ENCODE measurements at regions not wholly inside any gene's neighbourhood (a gene's known extent, or its start where the extent isn't known, plus 50 kb on each side); places are given as distances from the start of the nearest gene placed in this dataset.

- no peaks in the 10 kb centered on the region for H3K79me2 ChIP-seq (ENCODE audit: insufficient read depth, low read length)
- H3K36me3 ChIP-seq (replicated peaks in 1 of 2; ENCODE audit: control insufficient read depth in 1 of 2, insufficient read depth in 2 of 2, low read length in 2 of 2), result no peaks in the 10 kb centered on the region
- peaks cover 3 to 22% of the 10 kb centered on the region in 2 experiments for H3K27me3 ChIP-seq (ENCODE audit: control insufficient read depth in 1 of 2, insufficient read depth in 2 of 2, low read length in 2 of 2)
- H3K27ac ChIP-seq (ENCODE audit: extremely low read length, insufficient read depth, low read length), result no peak overlapping the region
- H3K9me3 ChIP-seq (ENCODE audit: low read length), result no peaks in the 10 kb centered on the region
- ATAC-seq (no peak), DNase-seq (ENCODE audit: low spot score) (no peak), FAIRE-seq (no peak)
- H3K4me3 ChIP-seq (replicated peaks in 1 of 3; ENCODE audit: insufficient read depth in 1 of 3, low read depth in 2 of 3, low read length in 3 of 3), result no peak overlapping the region
- no peaks in the 10 kb centered on the region for H4K20me1 ChIP-seq (ENCODE audit: insufficient read depth, low read length)
- no peak overlapping the region for H3K9ac ChIP-seq (ENCODE audit: insufficient read depth, low read depth, low read length)
- 59% methylated on average over 2 of the region's 2 CpGs for WGBS (ENCODE audit: low lambda C conversion rate)
- intact Hi-C loops (cut with micrococcal nuclease; ENCODE audit: unreplicated experiment) (no loop called here), in situ Hi-C loops (cut with HindIII; ENCODE audit: extremely low pct_ligation_motif_present, low pct_unique_long_range_greater_than_20kb) (no loop called here)
- peaks cover 13% of the 10 kb centered on the region for H3K4me1 ChIP-seq (ENCODE audit: insufficient read depth, low read length)
- no peak for TF ChIP-seq HBP1 (CRISPR knock-in tag; IDR thresholded peaks at IDR 0.05; ENCODE audit: low read depth)
- H2AFZ ChIP-seq (ENCODE audit: low read length), result no peak overlapping the region
- ChIA-PET POLR2A (no interaction called here), CTCF (ENCODE audit: low intra/inter-chr PET ratio, low total read pairs) (no interaction called here)
- no TSS peak for BruUV-seq (replicated peaks)
- no peak overlapping the region for H3K4me2 ChIP-seq (ENCODE audit: low read depth, low read length)
These were observed 67.8 kb upstream of the RALY start for GRCh38 chr20:33925867-33926266.

GRCh38 chr20:33926425-33926824 lies 67.3 kb upstream of the RALY start:
- H2AFZ ChIP-seq (ENCODE audit: low read length), result no peak overlapping the region
- no peaks in the 10 kb centered on the region for H3K9me3 ChIP-seq (ENCODE audit: low read length)
- TF ChIP-seq HMGXB3 (CRISPR knock-in tag; IDR thresholded peaks at IDR 0.05; ENCODE audit: borderline replicate concordance) (no peak), ZNF589 (CRISPR knock-in tag; conservative IDR thresholded peaks at IDR 0.05) (no peak), PAWR (CRISPR knock-in tag; IDR thresholded peaks at IDR 0.05; ENCODE audit: borderline replicate concordance) (no peak), USF2 (IDR thresholded peaks at IDR 0.05; ENCODE audit: low read depth, low read length) (peak; percentile 55), USF2 (CRISPR knock-in tag; IDR thresholded peaks at IDR 0.05; ENCODE audit: borderline replicate concordance) (no peak), ZNF747 (CRISPR knock-in tag; IDR thresholded peaks at IDR 0.05; ENCODE audit: borderline replicate concordance) (no peak), CREM (IDR thresholded peaks at IDR 0.05) (no peak), CREM (CRISPR knock-in tag; IDR thresholded peaks at IDR 0.05) (no peak)
- no peaks in the 10 kb centered on the region for H4K20me1 ChIP-seq (ENCODE audit: insufficient read depth, low read length)
- H3K4me3 ChIP-seq (replicated peaks in 1 of 3; ENCODE audit: insufficient read depth in 1 of 3, low read depth in 2 of 3, low read length in 3 of 3), result no peak overlapping the region
- DNase-seq (ENCODE audit: low spot score), result no peak
- no peak for FAIRE-seq
- no peaks in the 10 kb centered on the region for H3K36me3 ChIP-seq (replicated peaks in 1 of 2; ENCODE audit: control insufficient read depth in 1 of 2, insufficient read depth in 2 of 2, low read length in 2 of 2)
- peaks cover 13% of the 10 kb centered on the region for H3K4me1 ChIP-seq (ENCODE audit: insufficient read depth, low read length)
- peaks cover 3 to 22% of the 10 kb centered on the region in 2 experiments for H3K27me3 ChIP-seq (ENCODE audit: control insufficient read depth in 1 of 2, insufficient read depth in 2 of 2, low read length in 2 of 2)
- no peak overlapping the region for H3K9ac ChIP-seq (ENCODE audit: insufficient read depth, low read depth, low read length)
- H3K4me2 ChIP-seq (ENCODE audit: low read depth, low read length), result no peak overlapping the region
- ChIA-PET POLR2A (no interaction called here), CTCF (ENCODE audit: low intra/inter-chr PET ratio, low total read pairs) (no interaction called here)
- no peak overlapping the region for H3K27ac ChIP-seq (ENCODE audit: extremely low read length, insufficient read depth, low read length)
- no peaks in the 10 kb centered on the region for H3K79me2 ChIP-seq (ENCODE audit: insufficient read depth, low read length)
- no TSS peak for BruUV-seq (replicated peaks)
- intact Hi-C loops (cut with micrococcal nuclease; ENCODE audit: unreplicated experiment) (no loop called here), in situ Hi-C loops (cut with HindIII; ENCODE audit: extremely low pct_ligation_motif_present, low pct_unique_long_range_greater_than_20kb) (no loop called here)
- WGBS (ENCODE audit: low lambda C conversion rate), result 44% methylated on average over 7 of the region's 7 CpGs
- no peak for ATAC-seq
